ENCODE measurements at regions not wholly inside any gene's neighbourhood (a gene's known extent, or its start where the extent isn't known, plus 50 kb on each side); places are given as distances from the start of the nearest gene placed in this dataset.
"Not testable (repeated sequence)": the region's sequence is repeated elsewhere in the genome, so short reads cannot be mapped to it uniquely, and the experiment has no call there.

DNA sequence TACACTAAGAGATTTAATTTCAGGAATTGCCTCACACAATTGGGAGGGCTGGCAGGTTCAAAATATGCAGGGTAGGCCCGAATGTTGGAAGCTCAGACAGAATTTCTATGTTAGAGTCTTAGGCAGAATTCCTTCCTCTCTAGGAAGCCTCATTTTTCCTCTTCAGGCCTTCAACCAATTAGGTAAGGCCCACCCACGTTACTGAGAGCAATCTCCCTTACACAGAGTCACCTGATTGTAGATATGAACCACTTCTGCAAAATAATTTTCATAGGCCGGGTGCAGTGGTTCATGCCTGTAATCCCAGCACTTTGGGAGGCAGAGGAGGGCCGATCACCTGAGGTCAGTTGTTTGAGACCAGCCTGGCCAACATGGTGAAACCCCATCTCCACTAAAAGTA lies 50.2 kb upstream of the HIVEP1 start:
- DNase-seq: no peak

DNA sequence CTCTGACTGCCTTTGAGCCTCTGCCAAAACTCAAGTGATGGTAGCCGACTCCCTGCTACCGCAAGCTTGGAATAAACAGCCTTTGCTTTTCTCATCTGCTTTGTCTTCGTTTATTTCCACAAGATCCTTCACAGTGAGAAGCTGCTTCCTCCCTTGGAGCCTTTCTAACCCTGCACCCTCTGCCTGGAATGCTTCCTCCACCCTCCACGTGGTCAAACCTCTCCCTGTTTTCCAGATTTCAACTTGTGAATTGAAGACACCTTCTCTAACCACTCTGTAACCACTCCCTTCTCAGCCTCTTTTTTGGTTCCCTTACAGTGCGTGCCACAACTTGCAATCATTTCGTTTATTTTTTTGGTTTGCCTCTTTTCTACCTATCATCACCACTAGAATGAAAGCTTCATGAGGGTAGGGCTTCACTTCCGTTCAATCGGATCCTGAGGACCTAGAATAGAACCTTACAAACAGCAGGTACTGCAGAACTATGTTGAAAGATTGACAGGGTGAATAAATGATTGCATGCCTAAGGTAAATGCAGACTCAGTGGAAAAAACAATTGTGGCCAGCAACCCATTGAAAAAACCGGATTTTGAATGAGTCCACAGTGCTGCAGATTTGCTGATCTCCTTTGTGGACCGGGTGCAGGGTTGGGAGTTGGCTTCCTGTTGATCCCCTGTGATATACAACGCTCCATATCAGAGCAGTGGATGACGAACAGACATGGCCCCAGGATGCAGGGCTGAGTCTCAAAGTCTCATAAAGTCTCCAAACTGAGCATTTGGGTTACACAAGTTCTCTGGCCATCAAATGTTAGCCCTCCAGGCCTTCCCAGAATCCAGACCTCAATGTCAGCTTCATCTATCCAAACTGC lies 51.0 kb upstream of the HIVEP1 start:
- DNase-seq: no peak

DNA sequence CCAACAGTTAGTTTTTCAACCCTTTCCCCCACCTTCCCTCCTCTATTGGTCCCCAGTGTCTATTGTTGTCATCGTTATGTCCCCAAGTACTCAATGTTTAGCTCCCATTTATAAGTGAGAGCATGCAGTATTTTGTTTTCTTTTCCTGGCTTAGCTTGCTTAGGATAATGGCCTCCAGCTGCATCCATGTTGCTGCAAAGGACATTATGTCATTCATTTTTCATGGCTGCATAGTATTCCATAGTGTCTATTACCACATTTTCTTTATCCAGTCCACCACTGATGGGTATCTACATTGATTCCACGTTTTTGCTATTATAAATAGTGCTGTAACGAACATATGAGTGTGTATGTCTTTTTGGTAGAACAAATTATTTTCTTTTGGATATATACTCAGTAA lies 55.3 kb upstream of the HIVEP1 start:
- no peak for DNase-seq

DNA sequence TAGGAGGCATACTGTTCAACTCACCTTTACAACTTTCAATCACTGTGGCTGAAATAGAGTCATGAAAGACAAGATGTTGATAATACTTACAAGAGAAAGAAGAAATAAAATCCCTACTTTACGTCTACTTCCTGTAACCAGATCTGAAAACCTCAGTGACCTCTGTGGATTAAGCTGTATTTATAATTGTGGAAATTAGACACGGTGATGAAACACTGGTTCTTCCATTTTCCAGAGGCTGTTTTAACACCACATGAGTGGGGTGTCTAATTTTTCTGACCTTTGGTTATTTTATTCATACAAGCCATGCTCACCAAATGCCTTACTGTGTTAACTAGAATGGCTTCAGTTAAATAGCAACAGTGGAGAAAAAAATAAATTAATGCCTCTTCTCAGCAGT lies 58.5 kb upstream of the HIVEP1 start:
- no peak for DNase-seq

DNA sequence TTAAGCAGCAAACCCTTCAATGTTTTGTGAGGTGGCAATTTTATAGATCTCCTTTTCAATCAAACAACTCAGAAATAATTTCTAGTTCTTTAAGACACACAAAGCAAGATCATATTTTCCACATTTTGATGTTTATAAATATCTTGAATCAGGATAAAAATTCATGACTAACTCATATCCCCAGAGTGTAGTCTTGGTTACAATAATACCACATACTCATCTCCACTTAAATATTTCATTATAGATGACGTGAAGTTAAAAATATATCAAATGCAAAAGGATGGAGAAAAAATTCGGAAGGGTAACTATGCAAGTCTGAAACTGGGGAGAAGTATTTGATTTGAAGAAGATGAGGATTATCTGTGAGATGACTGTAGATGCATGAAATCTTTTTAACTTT lies 59.8 kb upstream of the HIVEP1 start:
- no peak for DNase-seq

DNA sequence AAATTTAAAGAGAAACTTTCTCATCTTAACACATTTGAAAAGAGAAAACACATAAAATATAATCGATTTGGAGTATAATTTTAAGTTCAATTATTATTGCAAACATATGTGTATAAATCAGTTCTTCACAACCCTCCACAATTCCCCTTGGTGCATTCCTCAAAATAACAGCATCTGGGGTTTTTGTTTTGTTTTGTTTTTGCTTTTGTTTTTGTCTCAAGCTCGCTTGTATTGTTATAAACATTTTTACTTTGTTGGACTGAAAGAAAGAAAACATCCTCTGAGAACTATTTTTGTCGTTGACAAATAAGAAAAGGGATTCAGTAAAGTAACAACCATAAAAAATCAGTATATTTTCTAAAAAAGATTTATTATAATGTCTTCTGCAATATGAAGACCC lies 60.2 kb upstream of the HIVEP1 start:
- DNase-seq: no peak

DNA sequence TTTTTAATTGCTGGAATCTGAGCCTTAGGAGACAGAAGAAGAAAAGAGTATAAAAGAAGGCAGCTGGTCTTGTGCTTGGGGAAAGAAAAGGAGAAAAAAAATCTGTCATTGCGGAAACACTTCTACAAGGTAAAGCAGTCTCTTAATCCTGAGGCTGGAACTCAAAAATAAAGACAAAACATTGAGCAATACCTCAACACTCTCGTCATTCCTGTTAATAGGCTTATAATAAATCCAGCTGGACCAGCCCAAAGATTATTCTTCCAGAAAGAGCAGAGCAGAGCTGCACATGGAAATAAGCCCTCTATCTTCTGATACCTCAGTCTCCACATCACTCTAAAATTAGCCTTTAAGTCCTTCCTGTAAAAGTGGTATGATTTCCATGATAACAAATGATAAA lies 62.0 kb upstream of the HIVEP1 start:
- no peak for DNase-seq

DNA sequence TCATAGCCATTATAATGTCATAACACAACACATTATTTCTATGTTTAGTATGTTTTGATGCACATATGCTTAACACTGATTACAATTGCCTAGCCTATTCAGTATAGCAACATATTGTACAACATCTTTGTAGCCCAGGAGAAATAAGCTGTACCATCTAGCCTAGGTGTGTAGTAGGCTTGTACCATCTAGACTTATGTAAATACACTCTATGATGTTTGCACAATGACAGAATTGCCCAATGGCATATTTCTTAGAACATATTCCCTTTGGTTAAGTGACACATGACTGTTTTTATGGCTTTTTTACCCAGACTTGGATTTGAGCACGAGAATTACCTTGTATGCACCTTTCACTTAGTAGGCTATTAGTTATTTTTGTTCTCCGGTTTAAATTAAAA lies 64.5 kb upstream of the HIVEP1 start:
- no peak for DNase-seq

DNA sequence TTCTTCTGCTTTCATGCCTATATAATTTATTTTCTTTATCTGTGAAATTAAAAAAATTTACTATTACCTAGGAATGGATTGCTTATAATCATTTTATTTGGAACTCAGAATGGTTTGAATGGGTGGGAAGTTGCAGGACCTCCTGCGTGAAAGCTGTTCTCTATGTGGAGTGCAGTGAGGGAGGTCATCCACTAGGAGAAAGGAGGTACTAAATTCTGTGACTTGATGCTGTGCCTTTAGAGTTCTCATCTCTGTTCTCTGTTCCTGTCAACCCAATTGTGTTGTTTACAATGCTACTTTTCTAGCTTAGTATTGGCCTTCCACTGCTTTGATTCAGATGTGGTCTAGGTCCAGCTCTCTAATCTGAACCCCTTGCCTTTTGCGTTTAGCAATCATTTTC lies 65.0 kb upstream of the HIVEP1 start:
- DNase-seq: no peak

DNA sequence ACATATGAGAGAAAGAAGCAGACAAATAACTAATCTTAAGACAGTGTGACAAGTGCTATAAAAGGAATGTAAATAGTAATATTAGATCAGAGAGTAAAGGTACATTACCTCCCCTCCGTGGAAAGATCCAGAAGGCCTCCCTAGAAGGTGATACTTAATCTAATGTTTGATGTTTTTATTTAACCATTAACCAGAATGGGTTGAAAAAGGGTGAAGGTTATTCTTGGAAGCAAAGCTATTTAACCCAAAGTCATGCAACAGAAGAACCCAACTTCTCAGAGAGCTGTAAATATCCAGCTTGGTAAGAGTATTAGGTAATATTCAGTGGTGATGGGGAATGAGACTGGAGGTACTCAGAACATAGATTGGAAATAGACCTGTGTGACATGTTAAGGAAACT lies 68.0 kb upstream of the HIVEP1 start:
- no peak for DNase-seq

DNA sequence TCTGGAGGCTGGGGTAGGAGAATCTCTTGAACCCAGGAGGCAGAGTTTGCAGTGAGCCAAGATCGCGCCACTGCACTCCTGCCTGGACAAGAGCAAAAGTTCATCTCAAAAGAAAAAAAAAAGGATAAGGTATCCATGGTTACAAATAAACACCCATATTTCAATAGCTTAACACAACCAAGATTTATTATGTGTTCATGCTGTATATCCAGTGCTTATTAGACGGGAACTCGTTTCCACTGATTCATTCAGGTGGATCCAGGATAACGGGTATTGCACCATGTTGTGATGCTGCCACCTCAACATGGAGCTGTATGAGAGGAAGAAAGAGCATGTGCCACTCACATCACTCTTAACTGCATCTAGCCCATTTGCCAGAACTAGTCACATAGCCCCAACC lies 69.1 kb upstream of the HIVEP1 start:
- no peak for DNase-seq

DNA sequence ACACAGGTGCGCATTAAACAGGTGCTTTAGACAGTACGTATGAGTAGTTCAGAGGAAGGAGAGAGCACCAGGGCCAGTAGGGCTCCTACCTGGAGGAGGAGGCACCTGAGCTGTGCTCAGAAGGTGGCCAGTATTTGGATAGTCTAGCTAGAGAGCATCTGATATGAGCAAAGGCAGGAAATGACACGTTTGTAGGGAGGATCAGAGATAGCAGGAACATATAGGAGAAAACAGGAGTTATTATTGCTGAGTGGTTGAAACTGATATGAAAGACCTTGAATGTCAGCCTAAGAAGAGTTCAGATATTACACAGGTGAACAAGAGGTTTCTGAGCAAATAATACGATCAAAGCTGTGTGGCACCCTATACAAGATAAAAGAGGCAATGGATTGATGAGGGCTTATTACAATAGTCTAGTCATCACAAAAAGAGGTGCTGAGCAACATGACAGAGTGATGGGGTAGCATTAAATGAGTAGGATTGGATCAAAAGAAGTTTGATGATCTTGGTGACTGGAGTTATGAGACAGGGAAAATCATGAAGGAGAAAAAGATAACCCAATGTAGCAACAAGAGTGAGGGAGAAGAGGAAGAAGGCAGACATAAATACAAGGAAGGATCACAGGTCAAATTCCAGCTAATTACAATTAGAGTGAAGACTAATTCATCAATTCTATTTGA lies 69.8 kb upstream of the HIVEP1 start:
- DNase-seq: no peak

DNA sequence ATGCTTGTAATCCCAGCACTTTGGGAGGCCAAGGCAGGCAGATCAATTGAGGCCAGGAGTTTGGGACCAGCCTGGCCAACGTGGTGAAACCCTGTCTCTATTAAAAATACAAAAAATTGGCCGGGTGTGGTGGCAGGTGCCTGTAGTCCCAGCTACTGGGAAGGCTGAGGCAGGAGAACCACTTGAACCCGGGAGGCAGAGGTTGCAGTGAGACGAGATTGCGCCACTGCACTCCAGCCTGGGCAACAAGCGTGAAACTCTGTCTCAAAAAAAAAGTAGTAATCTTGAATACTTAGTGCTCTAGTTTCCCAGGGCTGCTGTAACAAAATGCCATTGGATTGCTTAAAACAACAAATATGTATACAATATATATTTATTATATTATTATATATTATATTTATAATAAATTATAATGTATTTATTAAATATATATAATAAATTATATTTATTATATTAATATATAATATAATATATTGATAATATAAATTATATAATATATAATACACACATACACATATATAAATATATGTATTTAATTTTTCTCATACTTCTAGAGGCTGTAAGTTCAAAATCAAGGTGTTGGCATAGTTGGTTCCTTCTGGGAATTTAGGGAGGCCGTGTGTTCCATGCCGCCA lies 71.5 kb upstream of the HIVEP1 start:
- not testable (repeated sequence) for DNase-seq

DNA sequence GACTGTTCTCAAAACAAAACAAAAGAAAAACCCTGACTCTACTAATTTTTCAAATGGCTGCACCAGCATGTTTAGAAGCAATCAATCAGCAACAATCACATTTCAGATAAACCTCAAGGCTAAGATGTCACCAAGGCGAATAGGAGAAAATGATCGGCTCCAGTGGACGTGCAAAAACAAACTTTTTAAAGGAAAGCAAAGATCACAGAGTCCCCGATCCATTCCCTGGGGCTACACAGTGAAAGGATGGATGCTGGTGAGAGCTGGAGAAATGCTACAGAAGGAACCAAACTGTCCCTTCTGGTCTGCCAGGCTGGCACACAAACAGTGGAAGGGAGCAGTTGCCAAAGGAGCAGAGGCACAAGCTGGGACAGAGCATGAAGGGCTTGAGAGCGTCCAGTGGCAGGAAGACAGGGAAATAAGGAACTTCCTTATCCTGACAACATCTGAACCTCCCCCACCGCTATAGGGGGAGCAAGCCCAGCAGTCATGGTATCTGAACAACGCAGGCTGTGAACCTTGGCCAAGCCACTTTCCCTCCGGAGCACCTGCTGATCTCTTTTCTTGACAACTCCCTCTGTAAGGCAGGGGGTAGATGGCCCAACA lies 73.7 kb upstream of the HIVEP1 start:
- peak; percentile 83 for DNase-seq

DNA sequence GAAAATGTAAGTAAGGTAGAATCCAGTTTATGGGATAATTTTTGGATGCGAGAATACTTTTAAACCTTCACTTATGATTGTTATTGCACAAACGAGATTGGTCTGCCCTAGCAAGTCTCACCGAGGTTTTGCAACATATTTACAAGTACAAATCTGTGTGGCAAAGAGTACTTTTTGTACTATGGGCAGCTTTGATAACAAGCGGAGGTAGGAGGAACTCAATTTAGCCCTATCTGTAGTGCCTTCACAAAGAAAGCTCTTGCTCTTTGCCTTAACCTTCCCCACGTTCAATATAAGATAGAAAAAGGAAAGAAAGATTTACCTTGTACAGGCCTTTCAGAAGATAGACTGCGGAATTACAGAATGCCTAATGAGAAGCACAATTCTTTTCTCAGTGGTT lies 77.5 kb upstream of the HIVEP1 start:
- DNase-seq: no peak

DNA sequence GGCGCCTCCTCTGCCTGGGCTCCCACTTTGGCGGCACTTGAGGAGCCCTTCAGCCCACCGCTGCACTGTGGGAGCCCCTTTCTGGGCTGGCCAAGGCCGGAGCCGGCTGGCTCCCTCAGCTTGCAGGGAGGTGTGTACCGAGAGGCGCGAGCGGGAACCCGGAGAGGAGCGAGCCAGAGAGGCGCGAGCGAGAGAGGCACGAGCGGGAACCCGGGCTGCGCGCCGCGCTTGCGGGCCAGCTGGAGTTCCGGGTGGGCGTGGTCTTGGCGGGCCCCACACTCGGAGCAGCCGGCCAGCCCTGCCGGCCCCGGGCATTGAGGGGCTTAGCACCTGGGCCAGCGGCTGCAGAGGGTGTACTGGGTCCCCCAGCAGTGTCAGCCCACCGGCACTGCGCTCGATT lies 79.2 kb upstream of the HIVEP1 start:
- not testable (repeated sequence) for DNase-seq

DNA sequence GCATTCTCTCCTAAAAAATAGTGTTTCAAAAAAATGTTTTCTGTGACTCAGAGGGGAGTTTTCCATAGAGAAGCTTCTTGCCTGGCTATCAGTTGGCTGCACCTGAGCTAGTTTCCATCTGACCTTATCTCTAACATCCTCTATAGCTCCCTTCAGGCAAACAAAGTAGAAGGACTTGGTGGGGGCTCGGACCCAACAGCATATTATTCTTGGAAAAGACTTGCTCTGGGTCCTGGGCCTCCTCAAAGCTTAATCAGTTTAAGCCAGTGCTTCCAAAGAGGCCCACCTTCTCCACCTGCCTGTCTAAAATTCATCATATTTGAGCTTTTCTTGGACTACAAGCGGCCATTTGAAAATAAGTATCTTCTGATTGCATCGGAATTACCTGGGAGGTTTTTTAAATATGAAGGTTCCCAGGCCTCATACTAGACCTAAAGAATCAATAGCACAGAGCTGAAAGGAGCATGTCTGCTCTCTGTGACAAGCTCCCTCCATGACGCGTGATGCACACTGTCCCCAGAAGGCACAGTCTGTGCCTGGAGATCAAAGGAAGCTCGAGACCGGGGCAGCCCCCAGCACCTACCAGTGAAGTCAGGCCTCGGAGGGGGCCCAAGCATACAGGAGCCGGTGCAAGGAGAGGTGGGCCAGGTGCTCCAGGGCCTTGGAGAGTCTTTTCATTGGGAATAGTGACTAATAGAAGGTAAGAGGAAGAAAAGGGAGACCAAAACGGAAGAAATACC lies 80.6 kb upstream of the HIVEP1 start:
- peak; percentile 61 for DNase-seq

DNA sequence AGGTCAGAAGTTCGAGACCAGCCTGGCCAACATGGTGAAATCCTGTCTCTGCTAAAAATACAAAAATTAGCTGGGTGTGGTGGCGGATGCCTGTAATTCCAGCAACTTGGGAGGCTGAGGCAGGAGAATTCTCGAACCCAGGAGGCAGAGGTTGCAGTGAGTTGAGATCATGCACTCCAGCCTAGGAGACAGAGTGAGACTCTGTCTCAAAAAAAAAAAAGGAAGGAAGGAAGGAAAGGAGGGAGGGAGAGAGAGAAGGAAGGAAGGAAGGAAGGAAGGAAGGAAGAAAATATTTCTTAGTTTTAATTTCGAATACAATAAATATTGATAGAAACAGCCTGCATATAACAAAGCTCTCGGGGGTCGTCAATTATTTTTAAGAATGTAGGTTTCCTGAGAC lies 81.3 kb upstream of the HIVEP1 start:
- not testable (repeated sequence) for DNase-seq

DNA sequence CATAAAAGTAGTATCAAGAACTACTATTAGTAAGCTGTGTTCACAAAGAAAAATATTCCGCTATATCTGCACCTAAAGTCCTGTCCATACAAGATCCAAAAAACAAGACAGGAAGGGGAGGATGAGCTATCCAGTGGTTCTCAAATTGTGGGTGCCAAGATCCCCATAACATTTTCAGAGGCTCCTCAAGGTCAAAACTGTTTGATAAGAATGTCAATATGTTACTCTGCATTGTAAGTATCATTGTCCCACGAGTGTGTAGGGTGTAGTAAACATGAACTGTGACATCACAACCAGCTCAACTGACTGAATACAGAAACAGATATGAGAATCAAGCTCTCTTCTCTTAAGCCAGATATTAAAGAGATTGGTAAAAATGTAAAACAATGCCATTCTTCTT lies 81.9 kb upstream of the HIVEP1 start:
- DNase-seq: no peak

DNA sequence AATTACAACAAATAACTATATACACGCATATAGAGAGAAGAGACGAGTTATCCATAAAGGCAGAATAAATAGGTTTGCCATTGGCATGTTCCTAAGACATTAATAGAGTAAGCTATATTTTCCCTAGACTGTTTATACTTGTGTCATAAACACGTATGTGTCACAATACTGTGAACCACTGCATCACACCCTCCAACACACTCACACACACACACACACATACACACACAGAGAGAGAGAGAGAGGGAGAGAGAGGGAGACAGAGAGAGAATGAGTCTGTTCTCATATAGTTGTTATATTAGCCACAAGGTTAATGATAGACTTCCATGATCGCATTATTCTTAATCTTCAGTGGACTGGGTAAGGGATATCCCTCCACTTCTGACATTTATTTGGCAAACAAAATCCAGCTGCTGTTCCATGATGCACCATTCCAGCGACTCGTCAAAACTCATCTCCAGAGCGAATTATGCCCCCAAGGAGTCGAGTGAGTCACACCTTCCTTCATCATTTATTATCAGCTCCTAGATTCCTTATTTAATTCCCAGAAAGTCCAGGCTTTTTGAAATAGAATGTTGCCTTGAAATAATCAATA lies 82.8 kb upstream of the HIVEP1 start:
- DNase-seq: no peak

DNA sequence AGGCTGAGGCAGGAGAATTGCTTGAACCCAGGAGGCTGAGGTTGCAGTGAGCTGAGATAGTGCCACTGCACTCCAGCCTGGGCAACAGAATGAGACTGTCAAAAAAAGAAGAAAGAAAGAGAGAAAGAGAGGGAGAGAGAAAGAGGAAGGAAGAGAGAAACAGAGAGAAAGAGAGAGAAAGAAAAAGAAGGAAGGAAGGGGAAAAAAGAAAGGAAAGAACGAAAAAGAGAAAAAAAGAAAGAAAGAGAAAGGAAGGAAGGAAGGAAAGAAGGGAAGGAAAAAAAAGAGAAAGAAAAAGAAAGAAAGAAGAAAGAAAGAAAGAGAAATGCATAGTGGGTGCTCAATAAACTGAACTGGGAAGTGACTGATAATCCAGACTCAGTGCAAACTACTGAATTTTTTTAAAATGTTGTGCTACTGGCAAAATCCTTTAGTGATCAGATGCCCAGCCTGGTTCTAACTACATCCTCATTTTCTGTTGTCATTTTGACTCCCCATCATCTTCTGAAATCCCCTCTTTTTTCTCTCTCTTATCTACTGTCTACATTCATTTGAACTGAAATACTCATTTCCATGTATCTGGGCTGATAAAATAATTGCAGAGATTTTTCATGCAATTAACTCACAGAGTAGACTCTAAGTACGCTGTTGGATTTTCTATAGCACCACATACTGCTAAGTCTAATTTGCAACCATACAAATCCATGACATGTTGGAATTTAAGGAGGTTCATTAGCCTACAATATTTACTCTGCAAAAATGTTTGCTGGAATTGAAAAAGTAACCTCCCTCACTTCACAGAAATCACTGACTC lies 85.3 kb upstream of the HIVEP1 start:
- no peak for DNase-seq

DNA sequence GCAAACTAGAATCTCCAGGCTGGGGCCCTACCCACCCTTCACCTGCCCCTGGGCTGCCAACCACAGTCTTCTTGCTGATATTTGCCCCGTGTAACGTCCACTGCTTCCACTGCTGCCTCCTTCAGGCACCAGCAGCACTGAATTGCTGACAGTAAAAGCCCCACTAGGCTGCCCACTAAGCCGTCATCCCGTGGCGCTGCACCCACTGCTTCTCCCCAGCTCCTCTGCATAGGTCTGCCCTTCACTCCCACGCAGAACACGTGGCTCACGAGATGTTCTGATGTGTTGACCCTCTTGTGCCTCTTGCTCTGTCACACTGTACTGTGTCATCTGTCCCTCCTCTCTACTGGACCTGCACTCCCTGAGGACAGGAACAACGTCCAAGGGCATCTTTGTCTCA lies 86.3 kb upstream of the HIVEP1 start:
- no peak for DNase-seq

Data from hematopoietic multipotent progenitor cell treated with erythropoietin and hydrocortisone succinate and interleukin-3 and kit ligand, for 4 days (in vitro differentiated cells).